CD14-positive monocyte (primary cell): ENCODE measurements at regions not wholly inside any gene's neighbourhood (a gene's known extent, or its start where the extent isn't known, plus 50 kb on each side); places are given as distances from the start of the nearest gene placed in this dataset.

Source experiments
- DNase-seq, 3 donors: peaks; one replicate each; pipeline ENCODE4 v3.0.0-alpha.2; 2011 to 2022
- H2AFZ ChIP-seq: 2 replicates; pipeline ENCODE4 v1.6.0; 2012; ENCODE audit warnings: mild to moderate bottlenecking, low read depth, low read length, inconsistent platforms; ENCODE audit not compliant: insufficient read depth, poor library complexity, severe bottlenecking
- H3K27ac ChIP-seq, 2 donors: 1 replicate in 1 of 2; 2 replicates in 1 of 2; pipeline ENCODE4 v1.5.1; 2012 to 2013; ENCODE audit warnings: low read length in 2 of 2, control low read depth in 1 of 2, inconsistent platforms in 1 of 2, low read depth in 1 of 2, mild to moderate bottlenecking in 1 of 2
- H3K27me3 ChIP-seq, 2 donors: one replicate each; pipeline versions ENCODE4 v1.6.0 to v1.6.1; 2011 to 2013; ENCODE audit warnings: low read length in 2 of 2; ENCODE audit not compliant: control insufficient read depth in 2 of 2, insufficient read depth in 2 of 2
- H3K36me3 ChIP-seq, 2 donors: replicated peaks in 1 of 2; 1 replicate in 1 of 2; 2 replicates in 1 of 2; pipeline versions ENCODE4 v1.5.1 to v1.6.1; 2012 to 2013; ENCODE audit warnings: low read length in 2 of 2, control low read depth in 1 of 2, inconsistent platforms in 1 of 2, mild to moderate bottlenecking in 1 of 2; ENCODE audit not compliant: insufficient read depth in 2 of 2, control insufficient read depth in 1 of 2
- H3K4me1 ChIP-seq, 2 donors: 1 replicate in 1 of 2; 2 replicates in 1 of 2; pipeline versions ENCODE4 v1.5.1 to v1.6.1; 2012 to 2013; ENCODE audit warnings: low read length in 2 of 2, control low read depth in 1 of 2, inconsistent platforms in 1 of 2, mild to moderate bottlenecking in 1 of 2, moderate library complexity in 1 of 2; ENCODE audit not compliant: insufficient read depth in 2 of 2, control insufficient read depth in 1 of 2
- H3K4me2 ChIP-seq: replicated peaks from 2 replicates; pipeline ENCODE3; 2012; ENCODE audit warnings: low read length, moderate library complexity, mild to moderate bottlenecking; ENCODE audit not compliant: poor library complexity, severe bottlenecking; ENCODE audit errors: extremely low read depth
- H3K4me3 ChIP-seq, 3 experiments: fragments of 200-600 bp in 1 of 3; sonication (generic) in 1 of 3; replicated peaks in 1 of 3; 1 replicate in 2 of 3; 2 replicates in 1 of 3; pipeline ENCODE4 v1.5.1; 2011 to 2013; ENCODE audit warnings: low read length in 3 of 3, mild to moderate bottlenecking in 3 of 3, control low read depth in 2 of 3, low read depth in 2 of 3, inconsistent platforms in 1 of 3, moderate library complexity in 1 of 3
- H3K79me2 ChIP-seq: 2 replicates; pipeline ENCODE4 v1.6.0; 2012; ENCODE audit warnings: mild to moderate bottlenecking, control low read depth, inconsistent platforms, low read length, moderate library complexity; ENCODE audit not compliant: insufficient read depth
- H3K9ac ChIP-seq: 2 replicates; pipeline ENCODE4 v1.6.0; 2017; ENCODE audit warnings: low read length, mild to moderate bottlenecking; ENCODE audit not compliant: insufficient read depth, poor library complexity, severe bottlenecking
- H3K9me3 ChIP-seq, 2 donors: replicated peaks in 1 of 2; 1 replicate in 1 of 2; 2 replicates in 1 of 2; pipeline versions ENCODE4 v1.5.1 to v1.6.1; 2012 to 2013; ENCODE audit warnings: low read length in 2 of 2, control low read depth in 1 of 2; ENCODE audit not compliant: control insufficient read depth in 1 of 2, insufficient read depth in 1 of 2
- H4K20me1 ChIP-seq: 2 replicates; pipeline ENCODE4 v1.6.0; 2012; ENCODE audit warnings: mild to moderate bottlenecking, low read length, control low read depth, moderate library complexity; ENCODE audit not compliant: insufficient read depth
- H3K27ac Mint-ChIP-seq, 7 donors: one replicate each; pipeline ENCODE4 v1.8.0; 2020; ENCODE audit warnings: mild to moderate bottlenecking in 7 of 7, mixed read lengths in 7 of 7, moderate library complexity in 6 of 7, inconsistent platforms in 2 of 7
- H3K27me3 Mint-ChIP-seq, 3 donors: one replicate each; pipeline ENCODE4 v1.8.0; 2021 to 2022; ENCODE audit warnings: low read depth in 3 of 3, mild to moderate bottlenecking in 3 of 3, mixed read lengths in 3 of 3, moderate library complexity in 3 of 3, inconsistent platforms in 1 of 3
- H3K36me3 Mint-ChIP-seq, 2 donors: one replicate each; pipeline ENCODE4 v1.8.0; 2020; ENCODE audit warnings: mixed read lengths in 2 of 2, inconsistent platforms in 1 of 2, mild to moderate bottlenecking in 1 of 2
- H3K4me1 Mint-ChIP-seq: one replicate; pipeline ENCODE4 v1.8.0; 2020; ENCODE audit warnings: mild to moderate bottlenecking, mixed read lengths
- H3K4me3 Mint-ChIP-seq, 2 donors: one replicate each; pipeline ENCODE4 v1.8.0; 2020; ENCODE audit warnings: mild to moderate bottlenecking in 2 of 2, mixed read lengths in 2 of 2, moderate library complexity in 1 of 2
- H3K9me3 Mint-ChIP-seq, 7 donors: one replicate each; pipeline ENCODE4 v1.8.0; 2020 to 2022; ENCODE audit warnings: mixed read lengths in 7 of 7, mild to moderate bottlenecking in 6 of 7, moderate library complexity in 6 of 7, inconsistent platforms in 2 of 7
- CTCF ChIP-seq: fragments of 200-600 bp; IDR thresholded peaks from one replicate; pipeline ENCODE4 v1.8.0; 2022; ENCODE audit warnings: antibody characterized with exemption, mild to moderate bottlenecking
- WGBS: methylation state at CpG from one replicate; pipeline ENCODE4 v1.1.5; 2013; ENCODE audit warnings: missing lambda C conversion rate; ENCODE audit not compliant: insufficient coverage; 5-methylcytosine and 5-hydroxymethylcytosine counted together
- intact Hi-C, 2 donors: fragments of 100-400 bp; cut with micrococcal nuclease; formaldehyde crosslinking; loops; one replicate each; pipeline versions ENCODE4 v1.15.0 to v1.15.1; 2023

- H4K20me1 ChIP-seq = no peaks in the 10 kb centered on the region
- Mint-ChIP-seq H3K4me1 (no peaks in the 10 kb centered on the region), H3K27ac (no peak overlapping the region), H3K4me3 (no peak overlapping the region), H3K27me3 (no peaks in the 10 kb centered on the region), H3K36me3 (no peaks in the 10 kb centered on the region), H3K9me3 (peaks cover 2 to 9% (median 7%) of the 10 kb centered on the region in 7 donors)
- H3K79me2 ChIP-seq = no peaks in the 10 kb centered on the region
- intact Hi-C loops = no loop called here
- no peak overlapping the region for H3K9ac ChIP-seq
- no peak overlapping the region for H3K4me3 ChIP-seq
- H3K27me3 ChIP-seq = no peaks in the 10 kb centered on the region
- no peak overlapping the region for H2AFZ ChIP-seq
- no peak overlapping the region for H3K4me2 ChIP-seq
- H3K36me3 ChIP-seq = no peaks in the 10 kb centered on the region
- no peak overlapping the region for H3K27ac ChIP-seq
- peaks cover 0 to 9% of the 10 kb centered on the region in 2 donors for H3K9me3 ChIP-seq
- no peak for DNase-seq
- TF ChIP-seq CTCF = no peak
- H3K4me1 ChIP-seq = no peaks in the 10 kb centered on the region
- WGBS = 88% methylated on average over 1 of the region's 2 CpGs
Measured at GRCh38 chr10:9160275-9160674, 1105.8 kb downstream of the GATA3 start.

GRCh38 chr10:9163699-9164098 lies 1109.2 kb downstream of the GATA3 start:
- Mint-ChIP-seq H3K27ac (no peak overlapping the region), H3K36me3 (no peaks in the 10 kb centered on the region), H3K9me3 (peaks cover 2 to 9% (median 6%) of the 10 kb centered on the region in 7 donors), H3K4me1 (no peaks in the 10 kb centered on the region), H3K4me3 (no peak overlapping the region), H3K27me3 (no peaks in the 10 kb centered on the region)
- Histone ChIP-seq H3K4me2 (no peak overlapping the region), H3K27ac (no peak overlapping the region), H3K27me3 (no peaks in the 10 kb centered on the region), H3K4me1 (no peaks in the 10 kb centered on the region), H3K79me2 (no peaks in the 10 kb centered on the region), H3K9ac (no peak overlapping the region), H2AFZ (no peak overlapping the region), H3K36me3 (no peaks in the 10 kb centered on the region), H3K9me3 (peaks cover 0 to 9% of the 10 kb centered on the region in 2 donors), H3K4me3 (no peak overlapping the region), H4K20me1 (no peaks in the 10 kb centered on the region)
- intact Hi-C loops = no loop called here
- WGBS = 100% methylated on average over 1 of the region's 2 CpGs
- DNase-seq = no peak
- TF ChIP-seq CTCF = no peak
